RWPE2 (cell line): ENCODE measurements at regions not wholly inside any gene's neighbourhood (a gene's known extent, or its start where the extent isn't known, plus 50 kb on each side); places are given as distances from the start of the nearest gene placed in this dataset.

ENCODE experiments used
- ATAC-seq: fragments of 200-7000 bp; cut with Tn5 transposase; 3 replicates; pipeline ENCODE4 v1.9.1; 2021; ENCODE audit warnings: low read depth
- DNase-seq: peaks from one replicate; pipeline ENCODE4 v3.0.0-alpha.2; 2020; ENCODE audit warnings: low spot score
- H3K27ac ChIP-seq: fragments of 450-650 bp; 2 replicates; pipeline ENCODE4 v1.5.1; 2017; ENCODE audit warnings: mild to moderate bottlenecking; ENCODE audit not compliant: poor library complexity, severe bottlenecking
- H3K27me3 ChIP-seq: fragments of 250-450 bp; sonication (Bioruptor Pico); 2 replicates; pipeline ENCODE4 v1.5.1; 2021; ENCODE audit warnings: mild to moderate bottlenecking, moderate library complexity; ENCODE audit not compliant: insufficient read depth, poor library complexity, severe bottlenecking
- H3K36me3 ChIP-seq: fragments of 250-450 bp; sonication (Bioruptor Pico); 2 replicates; pipeline ENCODE4 v1.5.1; 2020; ENCODE audit warnings: low read depth, mild to moderate bottlenecking, moderate library complexity
- H3K4me1 ChIP-seq: fragments of 250-450 bp; sonication (Bioruptor Pico); 2 replicates; pipeline ENCODE4 v1.5.1; 2021; ENCODE audit warnings: mild to moderate bottlenecking, moderate library complexity; ENCODE audit not compliant: insufficient read depth, poor library complexity, severe bottlenecking
- H3K4me3 ChIP-seq: fragments of 250-450 bp; sonication (Bioruptor Pico); 2 replicates; pipeline ENCODE4 v1.5.1; 2021; ENCODE audit warnings: mild to moderate bottlenecking, moderate library complexity; ENCODE audit not compliant: severe bottlenecking
- H3K9me3 ChIP-seq: fragments of 250-450 bp; sonication (Bioruptor Pico); 2 replicates; pipeline ENCODE4 v1.5.1; 2021; ENCODE audit warnings: mild to moderate bottlenecking, moderate library complexity; ENCODE audit not compliant: severe bottlenecking
- CTCF ChIP-seq: fragments of 450-650 bp; IDR thresholded peaks from one replicate; pipeline ENCODE4 v1.5.1; 2017; ENCODE audit warnings: mild to moderate bottlenecking, moderate library complexity; ENCODE audit not compliant: poor library complexity, severe bottlenecking

GRCh38 chr17:69907132-69907847 lies 167.7 kb upstream of the KCNJ16 start:
- ATAC-seq: no peak
- H3K9me3 ChIP-seq: no peaks in the 10 kb centered on the region
- H3K4me1 ChIP-seq: no peaks in the 10 kb centered on the region

GRCh38 chr17:69908626-69909368 lies 166.2 kb upstream of the KCNJ16 start:
- ATAC-seq: no peak
- Histone ChIP-seq H3K27ac (no peak overlapping the region), H3K27me3 (no peaks in the 10 kb centered on the region), H3K36me3 (no peaks in the 10 kb centered on the region), H3K9me3 (no peaks in the 10 kb centered on the region), H3K4me1 (no peaks in the 10 kb centered on the region), H3K4me3 (no peak overlapping the region)
- DNase-seq: no peak
- no peak for TF ChIP-seq CTCF

More at GRCh38 chr17:69907132-69907847, 167.7 kb upstream of the KCNJ16 start:
- Histone ChIP-seq H3K27me3 (no peaks in the 10 kb centered on the region), H3K27ac (no peak overlapping the region), H3K36me3 (no peaks in the 10 kb centered on the region), H3K4me3 (no peak overlapping the region)
- TF ChIP-seq CTCF: no peak
- DNase-seq: no peak

GRCh38 chr17:69909389-69909788 lies 165.6 kb upstream of the KCNJ16 start:
- H3K4me1 ChIP-seq: no peaks in the 10 kb centered on the region
- H3K36me3 ChIP-seq: no peaks in the 10 kb centered on the region
- ATAC-seq (no peak), DNase-seq (no peak)
- no peaks in the 10 kb centered on the region for H3K27me3 ChIP-seq
- no peak overlapping the region for H3K27ac ChIP-seq
- no peaks in the 10 kb centered on the region for H3K9me3 ChIP-seq
- TF ChIP-seq CTCF: no peak
- H3K4me3 ChIP-seq: no peak overlapping the region

- ATAC-seq: no peak
- H3K4me1 ChIP-seq: no peaks in the 10 kb centered on the region
- H3K36me3 ChIP-seq: no peaks in the 10 kb centered on the region
- DNase-seq: no peak
- no peak overlapping the region for H3K4me3 ChIP-seq
- no peak overlapping the region for H3K27ac ChIP-seq
- no peaks in the 10 kb centered on the region for H3K27me3 ChIP-seq
- no peak for TF ChIP-seq CTCF
- no peaks in the 10 kb centered on the region for H3K9me3 ChIP-seq
These were observed 162.2 kb upstream of the KCNJ16 start for GRCh38 chr17:69912805-69913204.

- no peak for TF ChIP-seq CTCF
- H3K27me3 ChIP-seq: no peaks in the 10 kb centered on the region
- H3K36me3 ChIP-seq: no peaks in the 10 kb centered on the region
- no peak for DNase-seq
- no peak for ATAC-seq
- H3K27ac ChIP-seq: no peak overlapping the region
- H3K4me1 ChIP-seq: no peaks in the 10 kb centered on the region
- no peaks in the 10 kb centered on the region for H3K9me3 ChIP-seq
- no peak overlapping the region for H3K4me3 ChIP-seq
These were observed 161.8 kb upstream of the KCNJ16 start for GRCh38 chr17:69913216-69913615.
